ENCODE measurements at regions not wholly inside any gene's neighbourhood (a gene's known extent, or its start where the extent isn't known, plus 50 kb on each side); places are given as distances from the start of the nearest gene placed in this dataset.

- TF ChIP-seq CTCF (IDR thresholded peaks at IDR 0.05; ENCODE audit: borderline replicate concordance, extremely low read depth, low read length, poor library complexity, severe bottlenecking) (no peak), EZH2 (IDR thresholded peaks at IDR 0.05; ENCODE audit: borderline replicate concordance, low read depth, low read length, severe bottlenecking) (no peak)
These were observed 55.9 kb upstream of the SLC38A11 start for GRCh38 chr2:165011199-165011598.
